HepG2 (cell line): ENCODE measurements at regions not wholly inside any gene's neighbourhood (a gene's known extent, or its start where the extent isn't known, plus 50 kb on each side); places are given as distances from the start of the nearest gene placed in this dataset.

ENCODE experiments used
- BATF2 ChIP-seq: sonication (generic); formaldehyde crosslinking; IDR thresholded peaks from 2 replicates; pipeline ENCODE4 v1.8.0; 2022; ENCODE audit warnings: mild to moderate bottlenecking, missing genetic modification reagents, moderate library complexity
- BHLHE40 ChIP-seq: IDR thresholded peaks from 2 replicates; pipeline ENCODE4 v1.6.1; 2011; ENCODE audit warnings: low read length, improper control_type of control experiment
- CEBPZ ChIP-seq: IDR thresholded peaks from 2 replicates; pipeline ENCODE4 v1.6.1; 2012; ENCODE audit warnings: low read length, improper control_type of control experiment
- KDM2A ChIP-seq: sonication (generic); formaldehyde crosslinking; IDR thresholded peaks from 2 replicates; pipeline ENCODE4 v1.4.0; 2020; ENCODE audit warnings: low read depth, missing genetic modification reagents, borderline replicate concordance
- LRRFIP1 ChIP-seq: sonication (generic); formaldehyde crosslinking; conservative IDR thresholded peaks from 2 replicates; pipeline ENCODE4 v1.4.0; 2020; ENCODE audit warnings: missing genetic modification reagents
- MED13 ChIP-seq: sonication (generic); formaldehyde crosslinking; IDR thresholded peaks from 2 replicates; pipeline ENCODE4 v1.5.0; 2020; ENCODE audit warnings: missing genetic modification reagents
- NPAS2 ChIP-seq: sonication (generic); formaldehyde crosslinking; IDR thresholded peaks from 2 replicates; pipeline ENCODE4 v1.8.0; 2022; ENCODE audit warnings: mild to moderate bottlenecking, missing genetic modification reagents, borderline replicate concordance
- NR2C2 ChIP-seq: sonication (generic); formaldehyde crosslinking; IDR thresholded peaks from 2 replicates; pipeline ENCODE4 v1.4.0; 2020; ENCODE audit warnings: missing genetic modification reagents, mild to moderate bottlenecking, moderate library complexity, borderline replicate concordance
- NR2F2 ChIP-seq: IDR thresholded peaks from 2 replicates; pipeline ENCODE4 v1.6.1; 2012; ENCODE audit warnings: low read depth, inconsistent platforms, borderline replicate concordance
- RBAK ChIP-seq: sonication (generic); formaldehyde crosslinking; IDR thresholded peaks from 2 replicates; pipeline ENCODE4 v1.5.1; 2020; ENCODE audit warnings: mild to moderate bottlenecking, missing genetic modification reagents
- TCF7 ChIP-seq: sonication (generic); IDR thresholded peaks from 2 replicates; pipeline ENCODE4 v1.6.1; 2016; ENCODE audit warnings: antibody characterized with exemption, low read depth
- ZBTB2 ChIP-seq: sonication (generic); formaldehyde crosslinking; IDR thresholded peaks from 2 replicates; pipeline ENCODE4 v1.8.0; 2022; ENCODE audit warnings: low read depth, missing genetic modification reagents
- ZEB1 ChIP-seq: IDR thresholded peaks from 2 replicates; pipeline ENCODE4 v1.6.1; 2012; ENCODE audit warnings: mild to moderate bottlenecking, low read depth, inconsistent platforms; ENCODE audit not compliant: insufficient replicate concordance
- ZFX ChIP-seq: sonication (generic); formaldehyde crosslinking; IDR thresholded peaks from 2 replicates; pipeline ENCODE4 v1.4.0; 2020; ENCODE audit warnings: mild to moderate bottlenecking, low read depth, missing genetic modification reagents, moderate library complexity
- ZKSCAN1 ChIP-seq: fragments of 150-350 bp; IDR thresholded peaks from 2 replicates; pipeline ENCODE4 v1.6.1; 2014; ENCODE audit warnings: low read length
- ZNF292 ChIP-seq: sonication (generic); formaldehyde crosslinking; IDR thresholded peaks from 2 replicates; pipeline ENCODE4 v1.8.1; 2022; ENCODE audit warnings: mild to moderate bottlenecking, low read depth, missing genetic modification reagents, borderline replicate concordance
- ZNF556 ChIP-seq: sonication (generic); formaldehyde crosslinking; IDR thresholded peaks from 2 replicates; pipeline ENCODE4 v1.4.0; 2020; ENCODE audit warnings: mild to moderate bottlenecking, missing genetic modification reagents, borderline replicate concordance
- ZNF775 ChIP-seq: sonication (generic); formaldehyde crosslinking; IDR thresholded peaks from 2 replicates; pipeline ENCODE4 v1.4.0; 2020; ENCODE audit warnings: missing genetic modification reagents, mild to moderate bottlenecking, moderate library complexity, borderline replicate concordance
- ZNF790 ChIP-seq: sonication (generic); formaldehyde crosslinking; IDR thresholded peaks from 2 replicates; pipeline ENCODE4 v1.8.0; 2022; ENCODE audit warnings: missing genetic modification reagents, mild to moderate bottlenecking, borderline replicate concordance
- ZNF800 ChIP-seq: sonication (generic); formaldehyde crosslinking; IDR thresholded peaks from 2 replicates; pipeline ENCODE4 v1.4.0; 2020; ENCODE audit warnings: missing genetic modification reagents

GRCh38 chr15:66841953-66842681, 140.1 kb downstream of the SMAD6 start (continued):
- TF ChIP-seq ZNF790 (CRISPR knock-in tag) (no peak), NR2F2 (no peak), BHLHE40 (peak; percentile 75), NPAS2 (CRISPR knock-in tag) (no peak), ZNF292 (no peak), ZKSCAN1 (no peak), ZNF775 (CRISPR knock-in tag) (no peak), KDM2A (CRISPR knock-in tag) (0 out of 2 replicates have a peak, but pooled peaks have one; percentile 30), CEBPZ (no peak), MED13 (CRISPR knock-in tag) (no peak), TCF7 (no peak), BATF2 (CRISPR knock-in tag) (no peak), ZNF800 (CRISPR knock-in tag) (no peak), ZNF556 (no peak), LRRFIP1 (CRISPR knock-in tag) (no peak), ZEB1 (no peak), ZBTB2 (no peak), NR2C2 (CRISPR knock-in tag) (no peak), ZFX (CRISPR knock-in tag) (0 out of 2 replicates have a peak, but pooled peaks have one; percentile 10), RBAK (CRISPR knock-in tag) (no peak)
